Transverse colon (tissue), 4 donors: ENCODE measurements at regions not wholly inside any gene's neighbourhood (a gene's known extent, or its start where the extent isn't known, plus 50 kb on each side); places are given as distances from the start of the nearest gene placed in this dataset.

Source experiments
- EP300 ChIP-seq: sonication (generic); formaldehyde crosslinking; IDR thresholded peaks from one replicate; pipeline ENCODE4 v1.6.1; 2017; ENCODE audit warnings: antibody characterized with exemption, low read depth
- POLR2A ChIP-seq: fragments of 450-650 bp; IDR thresholded peaks from one replicate; pipeline ENCODE4 v1.6.1; 2016; ENCODE audit warnings: antibody characterized with exemption, mild to moderate bottlenecking, moderate library complexity
- POLR2AphosphoS5 ChIP-seq, 3 donors: sonication (generic); formaldehyde crosslinking; IDR thresholded peaks; one replicate each; pipeline ENCODE4 v1.6.1; 2016; ENCODE audit warnings: antibody characterized with exemption in 3 of 3
- TF ChIP-seq, protein P1 (sequence below), 5 experiments: fragments of 200-600 bp in 3 of 5; fragments of 450-650 bp in 2 of 5; sonication (generic) in 3 of 5; IDR thresholded peaks; 1 replicate in 2 of 5; 2 replicates in 3 of 5; pipeline ENCODE4 v1.5.1; 2016 to 2017; ENCODE audit warnings: antibody characterized with exemption in 5 of 5, inconsistent platforms in 3 of 5, mild to moderate bottlenecking in 2 of 5, moderate library complexity in 1 of 5

DNA sequence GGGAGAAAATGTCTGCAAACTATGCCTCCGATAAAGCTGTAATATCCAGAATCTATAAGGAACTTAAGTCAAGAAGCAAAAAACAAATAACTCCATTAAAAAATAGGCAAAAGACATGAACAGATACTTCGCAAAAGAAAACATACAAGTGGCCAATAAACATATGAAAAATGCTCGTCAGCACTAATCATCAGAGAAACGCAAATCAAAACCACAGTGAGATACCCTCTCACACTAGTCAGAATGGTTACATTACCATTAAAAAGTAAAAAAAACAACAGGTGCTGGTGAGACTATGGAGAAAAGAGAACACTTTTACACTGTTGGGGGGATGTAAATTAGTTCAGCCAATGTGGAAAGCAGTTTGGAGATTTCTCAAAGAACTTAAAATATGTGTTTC, 498.5 kb upstream of the GRM7 start:
- TF ChIP-seq, protein P1, sequence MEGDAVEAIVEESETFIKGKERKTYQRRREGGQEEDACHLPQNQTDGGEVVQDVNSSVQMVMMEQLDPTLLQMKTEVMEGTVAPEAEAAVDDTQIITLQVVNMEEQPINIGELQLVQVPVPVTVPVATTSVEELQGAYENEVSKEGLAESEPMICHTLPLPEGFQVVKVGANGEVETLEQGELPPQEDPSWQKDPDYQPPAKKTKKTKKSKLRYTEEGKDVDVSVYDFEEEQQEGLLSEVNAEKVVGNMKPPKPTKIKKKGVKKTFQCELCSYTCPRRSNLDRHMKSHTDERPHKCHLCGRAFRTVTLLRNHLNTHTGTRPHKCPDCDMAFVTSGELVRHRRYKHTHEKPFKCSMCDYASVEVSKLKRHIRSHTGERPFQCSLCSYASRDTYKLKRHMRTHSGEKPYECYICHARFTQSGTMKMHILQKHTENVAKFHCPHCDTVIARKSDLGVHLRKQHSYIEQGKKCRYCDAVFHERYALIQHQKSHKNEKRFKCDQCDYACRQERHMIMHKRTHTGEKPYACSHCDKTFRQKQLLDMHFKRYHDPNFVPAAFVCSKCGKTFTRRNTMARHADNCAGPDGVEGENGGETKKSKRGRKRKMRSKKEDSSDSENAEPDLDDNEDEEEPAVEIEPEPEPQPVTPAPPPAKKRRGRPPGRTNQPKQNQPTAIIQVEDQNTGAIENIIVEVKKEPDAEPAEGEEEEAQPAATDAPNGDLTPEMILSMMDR (IDR thresholded peaks at IDR 0.05): no peak
- TF ChIP-seq POLR2A (no peak), POLR2AphosphoS5 (IDR thresholded peaks at IDR 0.05) (no peak), EP300 (no peak)
